ENCODE measurements at regions not wholly inside any gene's neighbourhood (a gene's known extent, or its start where the extent isn't known, plus 50 kb on each side); places are given as distances from the start of the nearest gene placed in this dataset.
"Not testable (repeated sequence)": the region's sequence is repeated elsewhere in the genome, so short reads cannot be mapped to it uniquely, and the experiment has no call there.

- TF ChIP-seq CTCF, POLR2A (IDR thresholded peaks at IDR 0.05): not testable (repeated sequence)
These were observed 76.2 kb upstream of the POTEB start for GRCh38 chr15:21953713-21954112.
